H1 (cell line): ENCODE measurements at regions not wholly inside any gene's neighbourhood (a gene's known extent, or its start where the extent isn't known, plus 50 kb on each side); places are given as distances from the start of the nearest gene placed in this dataset.

Source experiments
- CTCF ChIA-PET: fragments of 300-600 bp; sonication (Branson Sonifier 250); formaldehyde crosslinking; loops from one replicate; lab custom pipeline; 2021; ENCODE audit not compliant: partially characterized antibody; lab: Charles Lee
- POLR2A ChIA-PET: fragments of 300-600 bp; sonication (Branson Sonifier 250); formaldehyde crosslinking; loops from one replicate; lab custom pipeline; 2021; ENCODE audit warnings: inconsistent platforms; ENCODE audit not compliant: partially characterized antibody; lab: Charles Lee
- DNase-seq, 2 experiments: peaks; one replicate each; pipeline versions ENCODE4 v3.0.0 to v3.0.0-alpha.2; 2010 to 2022; ENCODE audit warnings: low spot score in 2 of 2, low read depth in 1 of 2, mixed read lengths in 1 of 2
- FAIRE-seq: peaks from 2 replicates; lab custom pipeline; 2011; peaks lifted over from hg19 to GRCh38; lab: Jason Lieb, UNC
- H2AFZ ChIP-seq: 2 replicates; pipeline ENCODE4 v1.8.1; 2012; ENCODE audit warnings: low read length, inconsistent platforms
- H2AK5ac ChIP-seq: 2 replicates; pipeline ENCODE4 v1.6.1; 2013; ENCODE audit warnings: low read depth, low read length
- H2BK120ac ChIP-seq: replicated peaks from 2 replicates; pipeline ENCODE3; 2013; ENCODE audit warnings: low read depth, low read length, inconsistent platforms
- H2BK12ac ChIP-seq: 2 replicates; pipeline ENCODE4 v1.6.1; 2013; ENCODE audit warnings: low read depth, low read length
- H2BK15ac ChIP-seq: 2 replicates; pipeline ENCODE4 v1.6.1; 2013; ENCODE audit warnings: low read length
- H2BK20ac ChIP-seq: 2 replicates; pipeline ENCODE4 v1.6.1; 2013; ENCODE audit warnings: low read length
- H2BK5ac ChIP-seq: 2 replicates; pipeline ENCODE4 v1.6.1; 2013; ENCODE audit warnings: low read depth, low read length
- H3K14ac ChIP-seq: 2 replicates; pipeline ENCODE4 v1.6.1; 2013; ENCODE audit warnings: inconsistent platforms; ENCODE audit not compliant: insufficient read length
- H3K18ac ChIP-seq: 2 replicates; pipeline ENCODE4 v1.6.1; 2013; ENCODE audit warnings: low read length; ENCODE audit errors: extremely low read depth
- H3K23ac ChIP-seq: 2 replicates; pipeline ENCODE4 v1.6.1; 2013; ENCODE audit warnings: inconsistent platforms; ENCODE audit not compliant: insufficient read length
- H3K23me2 ChIP-seq: 2 replicates; pipeline ENCODE4 v1.6.1; 2013; ENCODE audit warnings: low read depth, low read length
- H3K27ac ChIP-seq: 2 replicates; pipeline ENCODE4 v1.6.1; 2011; ENCODE audit warnings: low read depth, low read length, inconsistent platforms
- H3K27me3 ChIP-seq, 4 experiments: replicated peaks in 1 of 4; 1 replicate in 1 of 4; 2 replicates in 3 of 4; pipeline versions ENCODE4 v1.6.1 to v1.8.1; 2011 to 2013; ENCODE audit warnings: low read length in 3 of 4, mild to moderate bottlenecking in 3 of 4, inconsistent platforms in 2 of 4, mixed read lengths in 2 of 4, moderate library complexity in 1 of 4; ENCODE audit not compliant: control insufficient read depth in 3 of 4, insufficient read depth in 3 of 4; ENCODE audit errors: extremely low read depth in 1 of 4
- H3K36me3 ChIP-seq, 4 experiments: 2 replicates each; pipeline versions ENCODE4 v1.6.1 to v1.8.1; 2011 to 2013; ENCODE audit warnings: mild to moderate bottlenecking in 4 of 4, low read length in 3 of 4, moderate library complexity in 2 of 4, control low read depth in 1 of 4, inconsistent platforms in 1 of 4; ENCODE audit not compliant: insufficient read depth in 4 of 4, control insufficient read depth in 2 of 4
- H3K4ac ChIP-seq: replicated peaks from 2 replicates; pipeline ENCODE3; 2013; ENCODE audit warnings: low read length, low read depth, mixed read lengths, inconsistent platforms; ENCODE audit not compliant: insufficient read length
- H3K4me1 ChIP-seq, 4 experiments: replicated peaks in 1 of 4; 1 replicate in 1 of 4; 2 replicates in 3 of 4; pipeline versions ENCODE4 v1.6.1 to v1.8.1; 2011 to 2013; ENCODE audit warnings: low read length in 3 of 4, inconsistent platforms in 2 of 4, mixed read lengths in 1 of 4; ENCODE audit not compliant: insufficient read depth in 4 of 4, control insufficient read depth in 3 of 4
- H3K4me2 ChIP-seq, 2 experiments: 2 replicates each; pipeline versions ENCODE4 v1.6.1 to v1.8.1; 2011 to 2013; ENCODE audit warnings: low read depth in 2 of 2, low read length in 2 of 2, control low read depth in 1 of 2, inconsistent platforms in 1 of 2, mild to moderate bottlenecking in 1 of 2; ENCODE audit not compliant: insufficient read depth in 1 of 2
- H3K4me3 ChIP-seq, 4 experiments: fragments of 200-600, 300-600 bp in 1 of 4; sonication (generic), shearing (Covaris generic), sonication (Bioruptor Twin) in 1 of 4; 2 replicates each; pipeline versions ENCODE4 v1.5.1 to v1.8.1; 2011 to 2016; ENCODE audit warnings: low read length in 4 of 4, low read depth in 3 of 4, control low read depth in 2 of 4, inconsistent platforms in 2 of 4, mild to moderate bottlenecking in 2 of 4, mixed read lengths in 1 of 4, moderate library complexity in 1 of 4; ENCODE audit not compliant: insufficient read depth in 2 of 4; ENCODE audit errors: extremely low read depth in 1 of 4
- H3K56ac ChIP-seq: replicated peaks from 2 replicates; pipeline ENCODE3; 2013; ENCODE audit warnings: low read depth, mild to moderate bottlenecking, mixed read lengths, low read length, inconsistent platforms; ENCODE audit not compliant: insufficient read length
- H3K79me1 ChIP-seq: 2 replicates; pipeline ENCODE4 v1.6.1; 2013; ENCODE audit warnings: low read depth, low read length, control low read depth
- H3K79me2 ChIP-seq, 2 experiments: 2 replicates each; pipeline versions ENCODE4 v1.6.1 to v1.8.1; 2012 to 2013; ENCODE audit warnings: low read length in 2 of 2, mild to moderate bottlenecking in 2 of 2, inconsistent platforms in 1 of 2; ENCODE audit not compliant: insufficient read depth in 2 of 2, control insufficient read depth in 1 of 2
- H3K9ac ChIP-seq, 4 experiments: replicated peaks in 1 of 4; 1 replicate in 1 of 4; 2 replicates in 3 of 4; pipeline versions ENCODE4 v1.6.1 to v1.8.1; 2011 to 2013; ENCODE audit warnings: low read depth in 3 of 4, low read length in 3 of 4, control low read depth in 2 of 4, mild to moderate bottlenecking in 2 of 4, moderate library complexity in 2 of 4, inconsistent platforms in 1 of 4; ENCODE audit errors: extremely low read depth in 1 of 4
- H3K9me3 ChIP-seq, 2 experiments: 2 replicates each; pipeline versions ENCODE4 v1.6.1 to v1.8.1; 2012 to 2013; ENCODE audit warnings: mild to moderate bottlenecking in 2 of 2, moderate library complexity in 2 of 2, control low read depth in 1 of 2, inconsistent platforms in 1 of 2, low read depth in 1 of 2, low read length in 1 of 2, mixed read lengths in 1 of 2; ENCODE audit not compliant: insufficient read depth in 2 of 2
- H4K20me1 ChIP-seq, 2 experiments: replicated peaks in 1 of 2; 2 replicates each; pipeline versions ENCODE3 to v1.8.1; 2011 to 2013; ENCODE audit warnings: inconsistent platforms in 2 of 2, low read length in 2 of 2, mild to moderate bottlenecking in 1 of 2; ENCODE audit not compliant: insufficient read depth in 2 of 2, control insufficient read depth in 1 of 2
- H4K5ac ChIP-seq: 2 replicates; pipeline ENCODE4 v1.6.1; 2013; ENCODE audit warnings: low read length, low read depth, mixed read lengths, inconsistent platforms; ENCODE audit not compliant: insufficient read length
- H4K8ac ChIP-seq: 2 replicates; pipeline ENCODE4 v1.8.0; 2013; ENCODE audit warnings: mild to moderate bottlenecking, moderate library complexity, low read length, inconsistent platforms; ENCODE audit not compliant: insufficient read depth; ENCODE audit errors: extremely low read depth
- H4K91ac ChIP-seq: replicated peaks from 2 replicates; pipeline ENCODE3; 2013; ENCODE audit warnings: low read length, mixed read lengths, inconsistent platforms; ENCODE audit not compliant: insufficient read length
- ATF2 ChIP-seq: IDR thresholded peaks from 2 replicates; pipeline ENCODE4 v1.6.1; 2012; ENCODE audit warnings: low read length, inconsistent platforms
- ATF3 ChIP-seq: IDR thresholded peaks from 2 replicates; pipeline ENCODE4 v1.6.1; 2011; ENCODE audit warnings: low read depth, mild to moderate bottlenecking, low read length; ENCODE audit not compliant: insufficient read depth
- BCL11A ChIP-seq, 2 experiments: IDR thresholded peaks; one replicate each; pipeline ENCODE4 v1.6.1; 2011; ENCODE audit warnings: low read depth in 2 of 2, low read length in 2 of 2, mild to moderate bottlenecking in 2 of 2
- CREB1 ChIP-seq: IDR thresholded peaks from 2 replicates; pipeline ENCODE4 v1.6.1; 2012; ENCODE audit warnings: inconsistent platforms
- KDM1A ChIP-seq: fragments of 200-600, 300-600 bp; sonication (generic); IDR thresholded peaks from 2 replicates; pipeline ENCODE4 v1.7.1; 2016; ENCODE audit warnings: mild to moderate bottlenecking, low read length, borderline replicate concordance
- KDM4A ChIP-seq: IDR thresholded peaks from one replicate; pipeline ENCODE4 v1.7.1; 2012; ENCODE audit warnings: low read depth, mild to moderate bottlenecking, moderate library complexity, low read length, inconsistent platforms; ENCODE audit not compliant: severe bottlenecking
- MAX ChIP-seq: IDR thresholded peaks from 2 replicates; pipeline ENCODE4 v1.6.1; 2012; ENCODE audit warnings: inconsistent platforms
- RAD21 ChIP-seq, 2 experiments: IDR thresholded peaks in 1 of 2; conservative IDR thresholded peaks in 1 of 2; 2 replicates each; pipeline ENCODE4 v1.6.1; 2011; ENCODE audit warnings: low read depth in 2 of 2, low read length in 2 of 2, improper control_type of control experiment in 1 of 2, inconsistent platforms in 1 of 2, mild to moderate bottlenecking in 1 of 2, moderate library complexity in 1 of 2
- RNF2 ChIP-seq: fragments of 200-900, 300-1000 bp; sonication (generic); IDR thresholded peaks from 2 replicates; pipeline ENCODE4 v1.7.1; 2016; ENCODE audit warnings: borderline replicate concordance, low read depth, mild to moderate bottlenecking, antibody characterized with exemption, low read length; ENCODE audit not compliant: poor library complexity, severe bottlenecking; ENCODE audit errors: missing control alignments
- SUZ12 ChIP-seq: fragments of 200-600 bp; sonication (generic); IDR thresholded peaks from 2 replicates; pipeline ENCODE4 v1.6.1; 2012; ENCODE audit warnings: mild to moderate bottlenecking, inconsistent platforms, low read length, moderate library complexity, mixed read lengths
- TBP ChIP-seq: IDR thresholded peaks from 2 replicates; pipeline ENCODE4 v1.6.1; 2011; ENCODE audit warnings: low read depth, low read length, improper control_type of control experiment
- TCF12 ChIP-seq: IDR thresholded peaks from 2 replicates; pipeline ENCODE4 v1.6.1; 2011; ENCODE audit warnings: low read depth, mild to moderate bottlenecking, low read length
- WGBS, 2 experiments: shearing (Covaris generic) in 1 of 2; methylation state at CpG; one replicate each; pipeline versions ENCODE4 v1.1.6 to v1.1.7; 2013 to 2015; ENCODE audit warnings: low lambda C conversion rate in 2 of 2, mixed read lengths in 2 of 2, inconsistent platforms in 1 of 2, low coverage in 1 of 2, missing lambda C conversion rate in 1 of 2; ENCODE audit not compliant: insufficient replicate concordance in 2 of 2, insufficient coverage in 1 of 2, insufficient read length in 1 of 2; ENCODE audit errors: extremely low coverage in 1 of 2, missing lambda C conversion rate in 1 of 2; 5-methylcytosine and 5-hydroxymethylcytosine counted together

GRCh38 chr6:8939615-8940014, 504.3 kb upstream of the SLC35B3 start:
- H3K14ac ChIP-seq, result no peak overlapping the region
- H3K23ac ChIP-seq, result no peak overlapping the region
- no peak overlapping the region for H3K4me3 ChIP-seq
- DNase-seq (no peak), FAIRE-seq (no peak)
- H2BK120ac ChIP-seq, result no peak overlapping the region
- no peaks in the 10 kb centered on the region for H3K27me3 ChIP-seq
- ChIA-PET CTCF (interaction anchor here (0.7 kb wide), 1 partner anchor 42 kb away, joined by 5 read pairs; no protein-coding TSS in a partner anchor), POLR2A (no interaction called here)
- H3K9me3 ChIP-seq, result no peaks in the 10 kb centered on the region
- H3K9ac ChIP-seq, result no peak overlapping the region
- H3K27ac ChIP-seq, result no peak overlapping the region
- H3K56ac ChIP-seq, result no peak overlapping the region
- no peak overlapping the region for H4K91ac ChIP-seq
- no peak overlapping the region for H3K4ac ChIP-seq
- H2AFZ ChIP-seq, result no peak overlapping the region
- no peak overlapping the region for H2BK15ac ChIP-seq
- H3K4me1 ChIP-seq, result no peaks in the 10 kb centered on the region
- H4K5ac ChIP-seq, result no peak overlapping the region
- H2BK20ac ChIP-seq, result no peak overlapping the region
- no peaks in the 10 kb centered on the region for H3K36me3 ChIP-seq
- no peak overlapping the region for H4K8ac ChIP-seq
- no peak overlapping the region for H2BK12ac ChIP-seq
- WGBS, 2 experiments, result 85% methylated on average over 4 of the region's 4 CpGs; no CpG with 5 or more reads in 1 of the 2 experiments
- H2AK5ac ChIP-seq, result no peak overlapping the region
- H3K79me2 ChIP-seq, result no peaks in the 10 kb centered on the region
- H3K79me1 ChIP-seq, result no peaks in the 10 kb centered on the region
- H2BK5ac ChIP-seq, result no peak overlapping the region
- H4K20me1 ChIP-seq, result no peaks in the 10 kb centered on the region
- H3K4me2 ChIP-seq, result no peak overlapping the region
- H3K23me2 ChIP-seq, result no peaks in the 10 kb centered on the region
- H3K18ac ChIP-seq, result no peak overlapping the region
- TF ChIP-seq MAX (no peak), RAD21 (IDR thresholded peaks at IDR 0.05 in 1 of 2, conservative IDR thresholded peaks at IDR 0.05 in 1 of 2; ENCODE audit: low read depth in 2 of 2, low read length in 2 of 2) (no peak), ATF2 (no peak), RNF2 (no peak), BCL11A (IDR thresholded peaks at IDR 0.05; ENCODE audit: low read depth in 2 of 2, low read length in 2 of 2) (no peak), TBP (no peak), TCF12 (no peak), CREB1 (no peak), ATF3 (no peak), SUZ12 (no peak), KDM1A (no peak), KDM4A (no peak)
